Heart left ventricle (tissue), 16 donors: ENCODE measurements at regions not wholly inside any gene's neighbourhood (a gene's known extent, or its start where the extent isn't known, plus 50 kb on each side); places are given as distances from the start of the nearest gene placed in this dataset.
"Not testable (repeated sequence)": the region's sequence is repeated elsewhere in the genome, so short reads cannot be mapped to it uniquely, and the experiment has no call there.

Experiments used
- ATAC-seq, 4 donors: fragments of 200-7000 bp; cut with Tn5 transposase; one replicate each; pipeline ENCODE4 v1.9.1; 2020 to 2022; ENCODE audit warnings: moderate library complexity in 4 of 4, mild to moderate bottlenecking in 3 of 4, moderate number of reproducible peaks in 1 of 4
- DNase-seq, 5 donors: peaks; one replicate each; pipeline ENCODE4 v3.0.0-alpha.2; 2020
- H3K27ac ChIP-seq, 12 donors: fragments of 200-600 bp; sonication (generic) in 4 of 12; one replicate each; pipeline versions ENCODE4 v1.5.0 to v1.8.0; 2016 to 2022; ENCODE audit warnings: mild to moderate bottlenecking in 2 of 12
- H3K27me3 ChIP-seq, 9 donors: fragments of 200-600 bp; sonication (generic) in 2 of 9; one replicate each; pipeline versions ENCODE4 v1.5.1 to v1.8.0; 2016 to 2022; ENCODE audit warnings: mild to moderate bottlenecking in 3 of 9
- H3K36me3 ChIP-seq, 9 donors: fragments of 200-600 bp; sonication (generic) in 2 of 9; one replicate each; pipeline versions ENCODE4 v1.5.0 to v1.8.0; 2018 to 2022; ENCODE audit warnings: mild to moderate bottlenecking in 2 of 9
- H3K4me1 ChIP-seq, 12 donors: fragments of 200-600 bp; sonication (generic) in 4 of 12; one replicate each; pipeline versions ENCODE4 v1.5.0 to v1.8.0; 2016 to 2022; ENCODE audit warnings: mild to moderate bottlenecking in 3 of 12
- H3K4me3 ChIP-seq, 12 donors: fragments of 200-600 bp; sonication (generic) in 4 of 12; one replicate each; pipeline versions ENCODE4 v1.5.0 to v1.8.0; 2017 to 2022; ENCODE audit warnings: mild to moderate bottlenecking in 9 of 12, moderate library complexity in 4 of 12
- H3K9me3 ChIP-seq, 12 donors: fragments of 200-600 bp; sonication (generic) in 4 of 12; one replicate each; pipeline versions ENCODE4 v1.5.0 to v1.8.0; 2016 to 2022; ENCODE audit warnings: mild to moderate bottlenecking in 1 of 12
- POLR2A ChIP-seq, 2 donors: fragments of 450-650 bp; IDR thresholded peaks; one replicate each; pipeline ENCODE4 v1.6.1; 2017; ENCODE audit warnings: antibody characterized with exemption in 2 of 2, mild to moderate bottlenecking in 2 of 2, moderate library complexity in 2 of 2
- WGBS, 4 donors: extraction: QIAGEN DNeasy Blood & Tissue Kit in 2 of 4; methylation state at CpG; one replicate each; pipeline versions ENCODE4 v1.1.5 to v1.1.7; 2013 to 2018; 5-methylcytosine and 5-hydroxymethylcytosine counted together
- intact Hi-C, 10 donors: fragments of 100-400 bp; cut with DNase I; formaldehyde crosslinking; loops; one replicate each; pipeline versions ENCODE4 v1.11.1 to v1.14.2; 2022
- TF ChIP-seq, protein P1 (sequence below), 12 donors: fragments of 200-600 bp; sonication (generic) in 4 of 12; IDR thresholded peaks; one replicate each; pipeline versions ENCODE4 v1.5.0 to v1.8.0; 2018 to 2022; ENCODE audit warnings: antibody characterized with exemption in 12 of 12, mild to moderate bottlenecking in 5 of 12
- donor health status: ischemic (EF 13 %, LVEDD 7.1; RV severe dilation, severe dysfunction).
- donor health status: healthy with polysubstance abuse.
- donor health status: DM: no; HTN: yes; CAD: no.
- donor health status: DM: no; HTN: no; CAD: no.
- donor health status: ischemic (EF 25% LVEDD 6.9; RV normal size, moderate dysfunction).
- donor health status: ischemic (EF 25% LVEDD 5.7; RV mildly dilated, moderate dysfunction).
- donor health status: healthy.
- donor health status: DM: yes; HTN: yes; CAD: no.
- donor health status: ischemic (EF 35%, LVEDD 5.7; RV mildly dilated, moderate dysfunction).
- donor health status: nonischemic (EF 11% LVEDD 7.7; RV severe dilation, severe dysfunction).
- donor health status: DM: yes; HTN: yes; CAD: no.
- donor health status: PGD.
- donor health status: ischemic (EF 29% LVEDD 5.4; RV normal size, mild dysfunction).
- donor health status: nonischemic (EF 23%, LVEDD 6.1; RV moderate dilation, normal function).

DNA sequence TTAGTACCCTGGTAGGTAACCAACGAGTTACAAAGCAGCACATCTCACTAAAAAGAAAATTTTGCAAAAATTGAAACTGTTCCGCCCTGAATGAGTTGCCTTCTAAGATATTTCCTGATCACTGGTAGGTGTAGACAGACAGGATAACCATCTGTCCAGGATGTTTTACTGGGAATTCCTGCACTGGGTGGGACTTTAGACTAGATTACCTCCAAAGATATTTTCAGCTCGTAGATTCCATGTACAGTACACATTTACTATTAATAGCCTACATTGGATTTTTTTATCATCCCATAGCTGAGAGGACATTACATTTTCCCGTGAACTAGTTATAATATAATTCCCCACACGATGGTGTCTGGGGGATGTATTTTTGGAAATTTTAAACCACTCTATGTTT, 139.6 kb downstream of the DYRK2 start:
- peak; percentile 55 to 72 (median 66) for ATAC-seq

DNA sequence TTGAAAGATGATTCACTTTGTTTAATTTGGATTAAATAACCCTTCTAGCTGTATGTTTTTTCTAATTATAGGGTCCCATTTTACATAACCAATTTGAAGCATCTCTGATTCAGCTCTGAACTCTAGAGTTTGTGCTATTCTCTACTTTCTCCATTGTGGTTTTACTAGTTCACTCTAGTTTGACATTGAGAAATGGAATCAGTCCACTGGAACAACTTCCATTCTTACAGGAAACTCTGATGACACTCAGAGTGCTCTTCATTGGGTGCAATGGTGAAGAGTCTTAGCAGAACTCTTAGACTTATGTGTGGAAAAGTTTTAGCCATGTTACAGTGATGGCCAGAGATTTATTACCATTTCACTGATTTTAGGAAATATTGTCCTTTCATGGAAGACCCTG, 140.7 kb downstream of the DYRK2 start:
- intact Hi-C loops = loop anchor here in 1 of 10 donors (10.0 kb wide), 1 partner anchor 124 kb away; no protein-coding TSS in a partner anchor
- Histone ChIP-seq H3K27me3 (no peaks in the 10 kb centered on the region), H3K9me3 (peaks cover 0 to 9% (median 0%) of the 10 kb centered on the region in 12 donors), H3K4me1 (peaks cover 0 to 18% (median 10%) of the 10 kb centered on the region in 12 donors), H3K4me3 (no peak overlapping the region), H3K27ac (no peak overlapping the region), H3K36me3 (no peaks in the 10 kb centered on the region)
- TF ChIP-seq, protein P1, sequence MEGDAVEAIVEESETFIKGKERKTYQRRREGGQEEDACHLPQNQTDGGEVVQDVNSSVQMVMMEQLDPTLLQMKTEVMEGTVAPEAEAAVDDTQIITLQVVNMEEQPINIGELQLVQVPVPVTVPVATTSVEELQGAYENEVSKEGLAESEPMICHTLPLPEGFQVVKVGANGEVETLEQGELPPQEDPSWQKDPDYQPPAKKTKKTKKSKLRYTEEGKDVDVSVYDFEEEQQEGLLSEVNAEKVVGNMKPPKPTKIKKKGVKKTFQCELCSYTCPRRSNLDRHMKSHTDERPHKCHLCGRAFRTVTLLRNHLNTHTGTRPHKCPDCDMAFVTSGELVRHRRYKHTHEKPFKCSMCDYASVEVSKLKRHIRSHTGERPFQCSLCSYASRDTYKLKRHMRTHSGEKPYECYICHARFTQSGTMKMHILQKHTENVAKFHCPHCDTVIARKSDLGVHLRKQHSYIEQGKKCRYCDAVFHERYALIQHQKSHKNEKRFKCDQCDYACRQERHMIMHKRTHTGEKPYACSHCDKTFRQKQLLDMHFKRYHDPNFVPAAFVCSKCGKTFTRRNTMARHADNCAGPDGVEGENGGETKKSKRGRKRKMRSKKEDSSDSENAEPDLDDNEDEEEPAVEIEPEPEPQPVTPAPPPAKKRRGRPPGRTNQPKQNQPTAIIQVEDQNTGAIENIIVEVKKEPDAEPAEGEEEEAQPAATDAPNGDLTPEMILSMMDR (IDR thresholded peaks at IDR 0.05) = no peak
- no peak for TF ChIP-seq POLR2A (IDR thresholded peaks at IDR 0.05)
- DNase-seq (no peak), ATAC-seq (no peak)

More for the DNA sequence above, 139.6 kb downstream of the DYRK2 start:
- TF ChIP-seq, protein P1 (IDR thresholded peaks at IDR 0.05) = peak in 1 of 12 donors; percentile 13
- no peak for TF ChIP-seq POLR2A (IDR thresholded peaks at IDR 0.05)
- Histone ChIP-seq H3K4me3 (no peak overlapping the region), H3K27ac (peak overlapping the region in 1 of 12 donors; percentile 31), H3K9me3 (peaks cover 0 to 9% (median 0%) of the 10 kb centered on the region in 12 donors), H3K27me3 (no peaks in the 10 kb centered on the region), H3K36me3 (no peaks in the 10 kb centered on the region), H3K4me1 (peaks cover 0 to 25% (median 11%) of the 10 kb centered on the region in 12 donors)
- no peak for DNase-seq
- 27 to 36% (median 31%) methylated on average over 5 of the region's 5 CpGs for WGBS, 4 donors
- intact Hi-C loops = loop anchor here in 1 of 10 donors (10.0 kb wide), 1 partner anchor 123 kb away; no protein-coding TSS in a partner anchor

GRCh38 chr12:67790660-67791059, 142.1 kb downstream of the DYRK2 start:
- no peak overlapping the region for H3K4me3 ChIP-seq
- H3K36me3 ChIP-seq = no peaks in the 10 kb centered on the region
- TF ChIP-seq, protein P1 (IDR thresholded peaks at IDR 0.05) = no peak
- TF ChIP-seq POLR2A (IDR thresholded peaks at IDR 0.05) = no peak
- DNase-seq = no peak
- 81 to 92% (median 88%) methylated on average over 2 of the region's 2 CpGs for WGBS, 4 donors
- no peak overlapping the region for H3K27ac ChIP-seq
- no peaks in the 10 kb centered on the region for H3K27me3 ChIP-seq
- ATAC-seq = no peak
- peaks cover 0 to 16% (median 9%) of the 10 kb centered on the region in 12 donors for H3K4me1 ChIP-seq
- H3K9me3 ChIP-seq = peaks cover 0 to 9% (median 0%) of the 10 kb centered on the region in 12 donors
- intact Hi-C loops = loop anchor here in 4 of 10 donors (10.0 kb wide), 2 partner anchors 136 to 144 kb away; no protein-coding TSS in a partner anchor

DNA sequence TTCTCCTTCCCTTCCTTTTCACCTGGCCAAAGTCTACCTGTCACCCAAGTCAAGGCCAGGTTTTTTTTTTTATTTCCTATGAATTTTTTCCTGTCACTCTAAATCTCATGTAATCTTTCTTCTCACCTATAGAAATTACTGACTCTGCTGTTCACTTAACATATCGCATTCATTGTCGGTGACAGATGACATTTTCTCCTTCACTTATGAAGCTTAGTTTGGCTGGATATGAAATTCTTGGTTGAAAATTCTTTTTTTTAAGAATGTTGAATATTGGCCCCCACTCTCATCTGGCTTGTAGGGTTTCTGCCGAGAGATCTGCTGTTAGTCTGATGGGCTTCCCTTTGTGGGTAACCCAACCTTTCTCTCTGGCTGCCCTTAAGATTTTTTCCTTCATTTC, 142.8 kb downstream of the DYRK2 start:
- H3K36me3 ChIP-seq, DNase-seq, H3K4me3 ChIP-seq, H3K27ac ChIP-seq, ATAC-seq, H3K9me3 ChIP-seq, H3K27me3 ChIP-seq: not testable (repeated sequence)
- intact Hi-C loops = loop anchor here in 4 of 10 donors (10.0 kb wide), 2 partner anchors 137 to 143 kb away; no protein-coding TSS in a partner anchor
- WGBS, 4 donors = 93 to 98% (median 97%) methylated on average over 3 of the region's 3 CpGs
- peaks cover 0 to 18% (median 9%) of the 10 kb centered on the region in 12 donors for H3K4me1 ChIP-seq

- Histone ChIP-seq H3K36me3 (no peaks in the 10 kb centered on the region), H3K27me3 (no peaks in the 10 kb centered on the region), H3K27ac (no peak overlapping the region), H3K4me3 (no peak overlapping the region), H3K9me3 (peaks cover 0 to 9% (median 0%) of the 10 kb centered on the region in 12 donors), H3K4me1 (peaks cover 0 to 26% (median 11%) of the 10 kb centered on the region in 12 donors)
- 61 to 79% (median 74%) methylated on average over 12 of the region's 12 CpGs for WGBS, 4 donors
- TF ChIP-seq, protein P1 (IDR thresholded peaks at IDR 0.05) = no peak
- TF ChIP-seq POLR2A (IDR thresholded peaks at IDR 0.05) = no peak
- intact Hi-C loops = loop anchor here in 4 of 10 donors (10.0 kb wide), 2 partner anchors 137 to 143 kb away; no protein-coding TSS in a partner anchor
- DNase-seq = no peak
- ATAC-seq = peak in 1 of 4 donors; percentile 37
Observed at GRCh38 chr12:67792185-67792584, 143.6 kb downstream of the DYRK2 start.
